ENCODE measurements at regions not wholly inside any gene's neighbourhood (a gene's known extent, or its start where the extent isn't known, plus 50 kb on each side); places are given as distances from the start of the nearest gene placed in this dataset.

DNA sequence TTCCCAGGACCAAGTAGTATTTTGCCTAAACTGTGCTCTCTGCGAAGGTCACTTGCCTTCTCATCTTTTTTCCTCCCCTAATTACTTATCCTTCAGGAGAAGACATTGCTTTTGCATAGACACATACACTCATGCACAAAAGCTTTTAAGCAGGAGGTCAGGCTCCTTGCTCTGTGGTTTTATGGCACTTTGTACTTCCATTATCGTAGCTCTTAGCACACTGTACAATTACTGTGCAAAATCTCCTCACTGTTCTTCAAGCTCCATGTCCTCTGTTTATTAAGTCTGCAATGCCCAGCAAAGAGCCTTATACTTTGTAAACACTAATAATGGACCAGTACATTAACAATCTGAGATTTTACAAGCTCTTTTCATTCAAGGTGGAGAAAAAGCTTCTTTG, 188.4 kb upstream of the GNPDA2 start:
- H3K27ac Mint-ChIP-seq: no peak overlapping the region

DNA sequence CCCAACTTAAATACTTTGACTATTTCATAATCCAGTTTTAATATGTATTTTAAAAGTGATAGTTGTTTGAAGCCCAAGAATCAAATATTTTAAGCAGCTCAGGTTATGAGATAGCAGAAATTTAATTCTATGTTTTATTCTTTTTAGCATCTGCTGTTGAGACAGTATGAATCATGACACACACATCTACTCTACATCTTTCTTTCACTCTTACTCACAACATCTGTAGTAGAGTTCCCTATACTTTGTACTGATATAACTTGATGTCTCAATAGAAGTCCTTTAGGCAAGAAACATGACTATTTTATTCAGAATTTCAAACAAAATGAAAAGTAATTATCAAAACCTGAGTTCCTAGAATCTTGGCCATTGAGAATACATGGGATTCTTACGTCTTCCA, 187.9 kb upstream of the GNPDA2 start:
- no peaks in the 10 kb centered on the region for H3K9me3 Mint-ChIP-seq
- ChIA-PET CTCF (no interaction called here), POLR2A (no interaction called here)
- no peak overlapping the region for H3K4me3 Mint-ChIP-seq
- H3K27ac Mint-ChIP-seq: no peak overlapping the region
- ATAC-seq (ENCODE audit: low read depth) (no peak), DNase-seq (no peak)
- H3K27me3 Mint-ChIP-seq: no peaks in the 10 kb centered on the region
- TF ChIP-seq, protein P1, sequence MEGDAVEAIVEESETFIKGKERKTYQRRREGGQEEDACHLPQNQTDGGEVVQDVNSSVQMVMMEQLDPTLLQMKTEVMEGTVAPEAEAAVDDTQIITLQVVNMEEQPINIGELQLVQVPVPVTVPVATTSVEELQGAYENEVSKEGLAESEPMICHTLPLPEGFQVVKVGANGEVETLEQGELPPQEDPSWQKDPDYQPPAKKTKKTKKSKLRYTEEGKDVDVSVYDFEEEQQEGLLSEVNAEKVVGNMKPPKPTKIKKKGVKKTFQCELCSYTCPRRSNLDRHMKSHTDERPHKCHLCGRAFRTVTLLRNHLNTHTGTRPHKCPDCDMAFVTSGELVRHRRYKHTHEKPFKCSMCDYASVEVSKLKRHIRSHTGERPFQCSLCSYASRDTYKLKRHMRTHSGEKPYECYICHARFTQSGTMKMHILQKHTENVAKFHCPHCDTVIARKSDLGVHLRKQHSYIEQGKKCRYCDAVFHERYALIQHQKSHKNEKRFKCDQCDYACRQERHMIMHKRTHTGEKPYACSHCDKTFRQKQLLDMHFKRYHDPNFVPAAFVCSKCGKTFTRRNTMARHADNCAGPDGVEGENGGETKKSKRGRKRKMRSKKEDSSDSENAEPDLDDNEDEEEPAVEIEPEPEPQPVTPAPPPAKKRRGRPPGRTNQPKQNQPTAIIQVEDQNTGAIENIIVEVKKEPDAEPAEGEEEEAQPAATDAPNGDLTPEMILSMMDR (IDR thresholded peaks at IDR 0.05): no peak
- H3K36me3 Mint-ChIP-seq (ENCODE audit: low read depth): no peaks in the 10 kb centered on the region
- peaks cover 2% of the 10 kb centered on the region for H3K4me1 Mint-ChIP-seq
- intact Hi-C loops (cut with micrococcal nuclease): no loop called here

More for the DNA sequence above, 188.4 kb upstream of the GNPDA2 start:
- ATAC-seq (ENCODE audit: low read depth): no peak
- ChIA-PET CTCF (no interaction called here), POLR2A (no interaction called here)
- intact Hi-C loops (cut with micrococcal nuclease): no loop called here
- Mint-ChIP-seq H3K27me3 (no peaks in the 10 kb centered on the region), H3K4me3 (no peak overlapping the region), H3K36me3 (ENCODE audit: low read depth) (no peaks in the 10 kb centered on the region), H3K4me1 (peaks cover 2% of the 10 kb centered on the region), H3K9me3 (no peaks in the 10 kb centered on the region)
- DNase-seq: no peak
- TF ChIP-seq, protein P1 (IDR thresholded peaks at IDR 0.05): no peak

DNA sequence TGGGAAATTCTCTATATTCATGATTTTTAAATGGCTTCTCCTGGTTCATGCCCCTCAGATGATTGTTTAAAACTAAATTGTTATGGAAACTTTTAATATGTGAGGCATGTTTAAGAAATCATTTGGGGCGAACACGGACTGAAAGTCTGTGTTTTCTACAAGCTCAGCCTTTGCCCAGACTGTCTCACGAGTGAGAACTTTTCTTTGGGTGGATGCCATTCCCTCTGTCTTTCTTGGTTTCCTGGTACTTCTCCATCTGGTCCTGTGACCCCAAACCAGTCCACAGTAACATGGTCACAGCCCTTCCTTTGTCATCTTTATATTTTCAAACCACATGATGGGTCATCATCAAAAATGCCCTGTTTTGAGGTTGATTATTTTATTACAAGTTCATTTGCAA, 186.6 kb upstream of the GNPDA2 start:
- ATAC-seq (ENCODE audit: low read depth) (no peak), DNase-seq (no peak)
- intact Hi-C loops (cut with micrococcal nuclease): no loop called here
- H3K4me3 Mint-ChIP-seq: no peak overlapping the region
- TF ChIP-seq, protein P1 (IDR thresholded peaks at IDR 0.05): no peak
- H3K27ac Mint-ChIP-seq: no peak overlapping the region
- H3K4me1 Mint-ChIP-seq: peaks cover 2% of the 10 kb centered on the region
- POLR2A ChIA-PET: no interaction called here
- H3K9me3 Mint-ChIP-seq: no peaks in the 10 kb centered on the region
- no peaks in the 10 kb centered on the region for H3K36me3 Mint-ChIP-seq (ENCODE audit: low read depth)
- no peaks in the 10 kb centered on the region for H3K27me3 Mint-ChIP-seq
- CTCF ChIA-PET: no interaction called here

DNA sequence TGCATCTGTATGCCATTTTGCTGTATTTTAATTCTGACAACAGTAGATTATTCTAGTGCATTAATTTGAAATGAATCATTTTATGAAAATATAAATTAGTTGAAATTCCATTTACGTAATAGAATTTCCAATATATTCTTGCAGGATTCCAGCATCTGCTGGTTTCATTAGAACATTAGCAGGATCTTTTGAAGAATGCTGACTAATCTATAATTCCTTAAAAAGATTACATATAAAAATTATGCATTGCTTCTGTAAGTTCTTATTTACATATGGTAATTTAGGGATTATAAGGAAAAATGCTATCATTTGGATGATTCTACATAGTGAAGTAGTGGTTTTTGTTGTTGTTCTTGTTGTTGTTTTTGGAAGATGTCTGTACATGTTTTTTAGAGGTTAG, 182.2 kb upstream of the GNPDA2 start:
- H3K4me1 Mint-ChIP-seq: no peaks in the 10 kb centered on the region
- intact Hi-C loops (cut with micrococcal nuclease): no loop called here
- CTCF ChIA-PET: no interaction called here
- TF ChIP-seq, protein P1 (IDR thresholded peaks at IDR 0.05): no peak
- H3K9me3 Mint-ChIP-seq: no peaks in the 10 kb centered on the region
- POLR2A ChIA-PET: no interaction called here
- H3K27me3 Mint-ChIP-seq: no peaks in the 10 kb centered on the region
- no peak for ATAC-seq (ENCODE audit: low read depth)
- H3K4me3 Mint-ChIP-seq: no peak overlapping the region
- no peaks in the 10 kb centered on the region for H3K36me3 Mint-ChIP-seq (ENCODE audit: low read depth)
- H3K27ac Mint-ChIP-seq: no peak overlapping the region
- DNase-seq: no peak

DNA sequence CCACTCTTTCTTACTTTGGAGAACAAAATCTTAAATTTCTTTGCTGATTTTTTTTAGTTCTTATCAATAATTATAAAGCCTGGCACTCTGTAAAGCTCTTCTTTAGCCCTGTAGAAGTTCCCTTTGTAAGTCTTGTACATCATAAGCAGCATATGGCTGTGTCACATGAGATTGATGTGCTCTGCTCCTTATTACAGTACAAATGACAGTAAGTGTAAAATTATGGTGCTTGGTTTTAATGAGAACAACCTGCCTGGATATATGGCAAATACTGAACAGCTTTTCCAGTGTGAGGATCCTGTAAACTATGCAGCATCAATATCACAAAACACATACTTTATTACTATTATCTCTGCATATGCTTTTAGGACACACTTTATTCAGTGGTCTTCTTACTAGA, 145.9 kb upstream of the GNPDA2 start:
- ChIA-PET CTCF (no interaction called here), POLR2A (no interaction called here)
- no peaks in the 10 kb centered on the region for H3K36me3 Mint-ChIP-seq (ENCODE audit: low read depth)
- no peaks in the 10 kb centered on the region for H3K27me3 Mint-ChIP-seq
- no peak for ATAC-seq (ENCODE audit: low read depth)
- intact Hi-C loops (cut with micrococcal nuclease): no loop called here
- no peak overlapping the region for H3K27ac Mint-ChIP-seq
- TF ChIP-seq, protein P1 (IDR thresholded peaks at IDR 0.05): no peak
- no peaks in the 10 kb centered on the region for H3K4me1 Mint-ChIP-seq
- H3K4me3 Mint-ChIP-seq: no peak overlapping the region
- no peak for DNase-seq
- H3K9me3 Mint-ChIP-seq: no peaks in the 10 kb centered on the region
